MV-4-11 (cell line): ENCODE measurements at regions not wholly inside any gene's neighbourhood (a gene's known extent, or its start where the extent isn't known, plus 50 kb on each side); places are given as distances from the start of the nearest gene placed in this dataset.

ENCODE experiments used
- DNase-seq: peaks from one replicate; lab custom pipeline; 2025; lab: John Stamatoyannopoulos, UW

DNA sequence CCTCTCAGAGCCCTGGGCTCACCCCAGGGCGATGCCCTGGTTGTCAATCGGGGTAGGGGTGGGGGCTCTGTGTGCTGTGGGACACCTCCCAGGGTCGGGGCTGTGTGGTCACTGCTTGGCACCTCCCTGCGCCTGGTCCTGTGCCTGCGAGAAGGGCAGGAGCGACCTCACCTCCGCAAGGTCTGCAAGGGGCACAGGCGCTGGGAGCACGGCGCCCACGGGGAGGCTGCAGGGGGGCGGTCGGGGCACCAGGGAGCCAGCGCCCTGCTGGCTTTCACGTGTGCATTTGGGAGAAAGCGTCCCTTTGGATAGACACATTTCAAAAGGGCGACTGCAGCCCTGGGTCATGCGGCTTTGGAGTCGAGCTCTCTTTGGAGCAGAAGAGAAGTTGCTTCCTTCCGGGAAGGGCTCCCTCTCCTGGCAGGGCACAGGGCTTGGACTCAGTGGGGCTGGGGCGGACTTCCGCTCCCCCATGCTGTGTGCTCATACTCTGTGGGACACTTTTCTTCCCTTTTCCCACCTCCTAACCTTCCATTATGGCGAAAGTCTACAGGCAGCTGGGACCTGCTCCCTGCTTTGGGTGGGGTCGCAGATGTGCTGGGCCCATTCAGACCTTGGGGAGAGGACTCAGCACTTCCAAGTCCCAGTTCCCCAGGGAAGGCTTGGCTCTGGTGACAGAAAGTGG is 52.9 kb upstream of the SLC28A3 start:
- DNase-seq: peak; percentile 28

- peak; percentile 74 for DNase-seq
Measured at GRCh38 chr9:84394036-84394435, 53.5 kb upstream of the SLC28A3 start.

- DNase-seq: peak; percentile 60
Measured at GRCh38 chr9:84397151-84397728, 56.7 kb upstream of the SLC28A3 start.

GRCh38 chr9:84397822-84398221 is 57.3 kb upstream of the SLC28A3 start:
- peak; percentile 4 for DNase-seq

DNA sequence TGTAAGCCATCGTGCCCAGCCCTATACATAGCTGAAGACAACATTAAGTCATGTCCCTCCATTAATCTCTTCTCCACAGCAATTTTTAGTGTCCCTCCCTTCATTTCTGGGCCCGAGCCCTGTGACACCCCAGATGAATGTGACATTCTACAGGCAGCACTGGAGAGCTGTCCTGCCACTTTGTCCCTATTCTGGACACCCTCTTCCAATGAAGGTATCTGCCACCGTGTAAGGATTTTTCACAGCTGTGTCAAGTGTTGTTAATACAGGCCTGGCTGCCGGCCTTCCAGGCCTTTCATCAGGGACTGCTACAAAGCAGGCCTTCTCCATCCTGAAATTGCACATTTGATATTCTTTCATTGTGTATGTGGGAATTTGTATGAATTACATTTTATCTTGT is 62.0 kb upstream of the SLC28A3 start:
- no peak for DNase-seq

DNA sequence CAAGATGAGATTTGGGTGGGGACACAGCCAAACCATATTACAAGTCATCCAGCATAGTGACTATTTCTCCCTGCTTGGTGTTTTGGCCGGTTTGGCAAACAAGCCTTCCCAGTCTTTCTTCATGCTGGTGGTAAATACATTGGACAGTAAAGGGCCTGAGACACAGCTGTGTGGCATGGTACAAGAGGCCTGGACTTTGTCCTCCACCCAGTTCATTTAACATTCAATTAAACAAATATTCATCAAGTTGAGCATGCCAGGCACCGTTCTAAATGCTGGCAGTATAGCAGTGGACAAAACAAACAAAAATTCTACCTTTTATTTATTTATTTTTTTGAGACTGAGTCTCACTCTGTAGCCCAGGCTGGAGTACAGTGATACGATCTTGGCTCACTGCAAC is 62.7 kb upstream of the SLC28A3 start:
- DNase-seq: no peak

- no peak for DNase-seq
Measured at GRCh38 chr9:84404095-84404686, 63.6 kb upstream of the SLC28A3 start.

DNA sequence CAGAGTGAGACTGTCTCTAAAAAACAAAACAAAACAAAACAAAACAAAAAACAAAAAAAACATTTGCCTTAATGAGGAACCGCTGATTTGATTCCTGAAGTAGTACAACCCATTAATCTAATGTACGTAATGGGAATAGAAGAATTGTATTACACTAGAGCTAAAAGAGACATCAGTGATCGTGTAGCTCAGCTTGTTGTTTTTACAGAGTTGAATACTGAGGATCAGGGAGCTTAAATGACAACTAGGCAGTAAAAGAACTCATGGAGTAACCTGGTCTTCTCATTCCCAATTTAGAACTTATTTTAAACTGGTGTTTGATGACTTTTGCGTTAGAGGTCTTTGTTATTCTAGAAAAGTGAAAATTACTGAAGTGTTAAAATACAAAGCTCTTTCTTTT is 65.1 kb upstream of the SLC28A3 start:
- DNase-seq: no peak

- DNase-seq: no peak
Measured at GRCh38 chr9:84408416-84408815, 67.9 kb upstream of the SLC28A3 start.

GRCh38 chr9:84411683-84412267 is 71.2 kb upstream of the SLC28A3 start:
- DNase-seq: no peak

DNA sequence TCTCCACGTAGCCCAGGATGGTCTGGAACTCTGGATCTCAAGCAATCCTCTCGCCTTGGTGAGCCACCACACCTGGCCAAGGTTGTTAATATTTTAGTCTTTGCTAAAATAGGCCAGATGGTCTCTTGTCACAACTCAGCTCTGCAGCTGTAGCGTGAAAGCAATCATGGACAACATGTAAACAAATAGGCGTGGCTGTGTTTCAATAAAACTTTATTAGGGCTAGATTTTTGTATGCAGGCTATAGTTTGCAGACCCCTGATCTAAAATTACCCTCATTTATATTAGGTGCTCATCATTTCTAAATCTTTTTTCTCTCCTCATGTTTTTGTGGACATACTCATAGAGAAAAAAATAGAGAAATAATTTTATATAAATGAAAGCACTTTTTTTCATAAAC is 72.1 kb upstream of the SLC28A3 start:
- DNase-seq: no peak

GRCh38 chr9:84413301-84413700 is 72.7 kb upstream of the SLC28A3 start:
- no peak for DNase-seq

DNA sequence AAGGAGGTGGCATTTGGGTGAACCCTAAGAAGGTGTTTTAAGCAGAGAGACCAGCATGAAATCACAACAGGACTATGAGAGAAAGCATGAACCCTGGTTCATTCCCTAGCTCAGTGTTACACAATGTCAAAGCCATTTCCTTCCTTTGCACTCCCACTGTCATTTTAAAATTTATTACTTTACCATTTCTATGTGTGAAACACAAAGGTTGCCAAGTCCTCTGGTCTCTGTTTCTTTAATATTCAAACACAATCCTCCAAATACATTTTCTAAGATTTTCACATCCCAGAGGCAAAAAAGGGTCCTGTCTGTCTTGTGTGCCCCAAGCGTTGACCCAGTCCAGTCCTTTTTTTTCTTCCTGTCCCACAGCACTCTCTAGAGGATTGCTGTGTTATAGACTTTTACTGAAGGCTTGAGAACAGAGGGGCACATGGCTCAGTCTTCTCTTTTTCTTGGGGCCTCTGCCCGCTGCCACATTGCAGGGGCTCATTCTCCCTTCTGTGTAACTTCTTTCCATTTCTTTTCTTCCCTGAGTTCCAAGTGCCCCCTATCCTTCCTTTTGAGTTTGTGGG is 78.6 kb upstream of the SLC28A3 start:
- peak; percentile 76 for DNase-seq

DNA sequence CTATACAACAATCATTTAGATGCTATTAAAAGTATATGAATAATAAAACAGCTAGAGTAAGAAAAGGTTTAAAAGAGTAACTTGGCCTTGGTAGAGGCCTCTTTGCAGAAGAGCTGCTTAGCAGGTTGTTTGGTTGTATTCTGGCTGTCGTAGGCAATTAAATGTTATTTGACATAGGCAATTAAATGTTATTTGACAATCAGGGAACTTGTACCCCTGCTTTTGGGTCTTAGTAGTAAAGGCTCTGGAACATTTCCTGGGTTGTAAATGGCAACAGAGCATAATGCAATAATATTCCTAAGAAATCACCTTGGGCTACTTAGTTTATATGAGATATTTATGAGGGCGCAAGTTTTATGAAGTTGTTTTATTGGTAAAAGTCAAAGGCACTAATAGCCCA is 84.4 kb upstream of the SLC28A3 start:
- no peak for DNase-seq

- DNase-seq: no peak
Measured at GRCh38 chr9:84432746-84433145, 92.2 kb upstream of the SLC28A3 start.

DNA sequence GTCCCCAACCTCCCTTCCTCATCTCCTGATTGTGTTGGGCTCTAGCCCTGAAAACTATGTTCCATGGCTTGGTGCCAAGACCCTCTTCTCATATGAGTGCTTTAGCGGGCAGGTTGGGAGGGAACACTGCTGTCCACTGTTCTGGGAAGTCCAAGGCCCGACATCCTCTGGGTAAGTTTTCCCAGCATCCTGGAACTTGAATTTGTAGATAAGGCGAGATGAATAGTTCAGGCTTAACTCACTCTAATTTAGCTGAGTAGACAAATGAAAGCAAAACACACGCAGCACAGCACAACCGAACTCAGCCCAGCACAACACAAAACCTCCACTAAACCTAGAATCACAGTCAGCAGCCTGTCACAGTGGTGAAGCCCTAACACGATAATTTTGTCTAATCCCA is 95.3 kb upstream of the SLC28A3 start:
- no peak for DNase-seq

DNA sequence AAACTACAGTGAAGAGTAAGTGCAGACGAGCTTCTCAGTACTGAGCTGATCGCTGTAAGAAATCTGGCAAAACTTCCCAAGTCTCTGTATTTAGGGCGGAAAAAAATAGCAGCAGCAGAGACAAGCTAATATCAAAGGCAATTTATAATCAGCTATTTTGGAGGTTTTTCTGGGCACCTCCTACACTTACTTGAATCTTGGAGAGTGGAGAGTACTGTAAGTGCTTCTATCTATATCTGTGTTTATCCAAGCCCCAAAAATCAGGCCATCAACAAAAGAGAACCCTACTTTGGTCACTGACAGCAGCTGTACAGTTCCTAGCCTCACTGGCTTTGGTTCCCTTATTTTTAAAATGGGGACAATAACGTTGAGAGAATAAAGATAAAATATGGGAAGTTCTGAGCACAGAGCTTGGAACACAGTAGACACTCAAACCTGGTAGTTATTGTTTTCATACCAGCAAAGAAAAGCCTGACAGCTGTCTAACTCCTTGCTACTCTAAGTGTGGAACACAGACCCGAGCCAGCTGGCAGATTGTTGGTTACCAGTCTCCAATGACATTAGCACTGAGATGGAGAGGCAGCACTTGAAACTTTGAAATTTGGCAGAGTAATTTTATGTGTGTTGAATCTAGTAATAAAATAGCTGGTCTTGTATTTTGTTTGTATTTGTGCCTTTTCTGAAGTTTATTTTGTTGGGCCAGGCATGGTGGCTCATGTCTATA is 96.0 kb upstream of the SLC28A3 start:
- no peak for DNase-seq

DNA sequence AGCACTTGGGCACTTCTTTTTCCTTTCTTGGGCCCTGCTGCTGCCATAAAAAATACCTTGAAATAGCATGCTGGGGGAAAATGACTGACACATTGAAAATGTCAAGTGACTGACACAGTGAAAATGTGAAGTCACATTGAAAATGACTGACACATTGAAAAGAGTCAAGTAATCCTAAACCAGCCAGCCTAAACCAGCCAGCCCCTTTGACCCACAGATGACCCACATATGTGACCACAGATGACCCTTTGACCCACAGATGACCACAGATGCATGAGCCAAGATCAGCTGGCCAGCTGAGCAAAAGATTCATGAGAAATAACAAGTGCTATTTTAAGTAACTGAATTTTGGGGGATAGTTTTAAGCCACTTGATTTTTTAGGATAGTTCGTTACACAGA is 97.8 kb upstream of the SLC28A3 start:
- DNase-seq: no peak

GRCh38 chr9:84439250-84439649 is 98.7 kb upstream of the SLC28A3 start:
- no peak for DNase-seq

- no peak for DNase-seq
Measured at GRCh38 chr9:84442712-84443111, 102.2 kb upstream of the SLC28A3 start.

DNA sequence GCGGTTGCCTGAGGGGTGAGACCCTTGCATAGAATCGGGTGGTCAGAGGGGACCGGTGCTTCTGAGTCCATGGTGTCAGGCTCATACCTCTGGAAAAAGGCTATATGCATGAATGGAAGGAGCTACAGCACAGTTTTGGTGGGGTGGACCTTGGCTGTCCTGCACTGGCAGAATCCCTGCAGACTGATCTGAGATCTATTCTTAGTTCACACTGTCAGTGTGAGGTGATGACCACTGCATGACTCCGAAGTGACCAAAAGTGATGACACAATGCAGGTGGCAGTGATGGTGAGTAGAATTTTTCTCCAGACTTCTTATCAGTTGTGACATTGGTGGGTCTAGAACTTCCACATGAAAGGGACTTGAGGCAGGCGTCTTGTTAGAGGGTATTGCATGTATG is 105.2 kb upstream of the SLC28A3 start:
- no peak for DNase-seq

DNA sequence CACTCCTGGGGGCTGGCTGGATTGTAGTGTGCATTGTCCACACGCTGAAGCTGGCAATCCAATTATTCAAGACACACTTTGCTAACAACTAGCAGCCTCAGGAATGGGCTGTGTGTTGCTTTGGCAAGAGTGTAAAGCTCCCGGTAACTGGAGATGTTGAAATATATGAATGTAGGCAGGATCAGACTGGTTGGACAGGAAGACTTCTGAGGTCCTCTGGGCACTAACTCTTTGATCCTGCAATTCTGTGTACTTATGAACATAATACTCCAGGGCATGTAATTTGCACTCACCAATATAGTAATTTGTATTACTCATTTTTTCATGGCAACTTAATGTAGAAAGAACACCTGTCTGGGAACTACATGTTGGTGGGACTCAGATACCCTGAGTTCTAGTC is 106.7 kb upstream of the SLC28A3 start:
- no peak for DNase-seq
